Activated CD8-positive, alpha-beta T cell treated with anti-CD3 and anti-CD28 coated beads for 36 hours (primary cell): ENCODE measurements at regions not wholly inside any gene's neighbourhood (a gene's known extent, or its start where the extent isn't known, plus 50 kb on each side); places are given as distances from the start of the nearest gene placed in this dataset.

ENCODE experiments used
- ATAC-seq: fragments of 200-7000 bp; cut with Tn5 transposase; one replicate; pipeline ENCODE4 v1.10.0; 2021; ENCODE audit warnings: mild to moderate bottlenecking, moderate library complexity
- CTCF ChIA-PET: fragments of 350-600 bp; sonication (Branson Sonifier 250); formaldehyde crosslinking; loops from one replicate; lab custom pipeline; 2021; ENCODE audit warnings: antibody characterized with exemption; lab: Charles Lee
- POLR2A ChIA-PET: fragments of 350-600 bp; sonication (Branson Sonifier 250); formaldehyde crosslinking; loops from one replicate; lab custom pipeline; 2021; ENCODE audit warnings: antibody characterized with exemption; lab: Charles Lee
- DNase-seq: peaks from one replicate; pipeline ENCODE4 v3.0.0-alpha.2; 2020
- H3K27ac Mint-ChIP-seq: one replicate; pipeline ENCODE4 v1.8.0; 2021; ENCODE audit warnings: mild to moderate bottlenecking, mixed read lengths
- H3K27me3 Mint-ChIP-seq: one replicate; pipeline ENCODE4 v1.8.0; 2021; ENCODE audit warnings: mixed read lengths
- H3K36me3 Mint-ChIP-seq: one replicate; pipeline ENCODE4 v1.8.0; 2021; ENCODE audit warnings: low read depth, mixed read lengths
- H3K4me1 Mint-ChIP-seq: one replicate; pipeline ENCODE4 v1.8.0; 2021; ENCODE audit warnings: low read depth, mixed read lengths
- H3K4me3 Mint-ChIP-seq: one replicate; pipeline ENCODE4 v1.8.0; 2021; ENCODE audit warnings: mild to moderate bottlenecking, moderate library complexity, mixed read lengths
- H3K9me3 Mint-ChIP-seq: one replicate; pipeline ENCODE4 v1.8.0; 2021; ENCODE audit warnings: mixed read lengths
- CTCF ChIP-seq: fragments of 200-600 bp; IDR thresholded peaks from one replicate; pipeline ENCODE4 v1.8.0; 2022; ENCODE audit warnings: antibody characterized with exemption, mild to moderate bottlenecking
- intact Hi-C: fragments of 100-400 bp; cut with micrococcal nuclease; formaldehyde crosslinking; loops from one replicate; pipeline ENCODE4 v1.10.0; 2022

GRCh38 chrY:7703578-7704140, 792.1 kb upstream of the AMELY start:
- intact Hi-C loops, result no loop called here
- DNase-seq, result no peak
- H3K36me3 Mint-ChIP-seq, result no peaks in the 10 kb centered on the region
- no peaks in the 10 kb centered on the region for H3K4me1 Mint-ChIP-seq
- POLR2A ChIA-PET, result no interaction called here
- no peak overlapping the region for H3K4me3 Mint-ChIP-seq
- TF ChIP-seq CTCF, result no peak
- H3K27me3 Mint-ChIP-seq, result peaks cover 2% of the 10 kb centered on the region
- CTCF ChIA-PET, result no interaction called here
- no peak overlapping the region for H3K27ac Mint-ChIP-seq
- no peak for ATAC-seq
- H3K9me3 Mint-ChIP-seq, result no peaks in the 10 kb centered on the region

GRCh38 chrY:7702481-7702880, 790.9 kb upstream of the AMELY start:
- Mint-ChIP-seq H3K4me1 (no peaks in the 10 kb centered on the region), H3K27me3 (peaks cover 2% of the 10 kb centered on the region), H3K4me3 (no peak overlapping the region), H3K9me3 (no peaks in the 10 kb centered on the region), H3K27ac (no peak overlapping the region), H3K36me3 (no peaks in the 10 kb centered on the region)
- no peak for TF ChIP-seq CTCF
- no peak for ATAC-seq
- no peak for DNase-seq
- intact Hi-C loops, result no loop called here
- POLR2A ChIA-PET, result no interaction called here
- CTCF ChIA-PET, result no interaction called here

GRCh38 chrY:7701676-7702075, 790.1 kb upstream of the AMELY start:
- CTCF ChIA-PET, result no interaction called here
- H3K36me3 Mint-ChIP-seq, result no peaks in the 10 kb centered on the region
- no peak overlapping the region for H3K27ac Mint-ChIP-seq
- no peak for ATAC-seq
- peaks cover 2% of the 10 kb centered on the region for H3K27me3 Mint-ChIP-seq
- no peaks in the 10 kb centered on the region for H3K9me3 Mint-ChIP-seq
- no peak overlapping the region for H3K4me3 Mint-ChIP-seq
- POLR2A ChIA-PET, result no interaction called here
- no peaks in the 10 kb centered on the region for H3K4me1 Mint-ChIP-seq
- no peak for DNase-seq
- intact Hi-C loops, result no loop called here
- no peak for TF ChIP-seq CTCF

GRCh38 chrY:7697506-7697905, 786.0 kb upstream of the AMELY start:
- ChIA-PET CTCF (no interaction called here), POLR2A (no interaction called here)
- ATAC-seq, result no peak
- Mint-ChIP-seq H3K4me3 (no peak overlapping the region), H3K4me1 (no peaks in the 10 kb centered on the region), H3K9me3 (no peaks in the 10 kb centered on the region), H3K36me3 (no peaks in the 10 kb centered on the region), H3K27me3 (peaks cover 2% of the 10 kb centered on the region), H3K27ac (no peak overlapping the region)
- no peak for DNase-seq
- intact Hi-C loops, result no loop called here
- TF ChIP-seq CTCF, result no peak

- Mint-ChIP-seq H3K4me1 (no peaks in the 10 kb centered on the region), H3K4me3 (no peak overlapping the region), H3K36me3 (no peaks in the 10 kb centered on the region), H3K27ac (no peak overlapping the region), H3K27me3 (no peaks in the 10 kb centered on the region), H3K9me3 (no peaks in the 10 kb centered on the region)
- POLR2A ChIA-PET, result no interaction called here
- DNase-seq (no peak), ATAC-seq (no peak)
- no peak for TF ChIP-seq CTCF
- intact Hi-C loops, result no loop called here
- CTCF ChIA-PET, result no interaction called here
These were observed 781.1 kb upstream of the AMELY start for GRCh38 chrY:7692701-7693100.
